Neural progenitor cell (in vitro differentiated cells): ENCODE measurements at regions not wholly inside any gene's neighbourhood (a gene's known extent, or its start where the extent isn't known, plus 50 kb on each side); places are given as distances from the start of the nearest gene placed in this dataset.

Experiments used
- DNase-seq: peaks from one replicate; pipeline ENCODE4 v3.0.0-alpha.2; 2016; ENCODE audit warnings: low spot score
- H2AFZ ChIP-seq: fragments of 200-600 bp; sonication (generic); replicated peaks from 2 replicates; pipeline ENCODE4 v1.6.1; 2016; ENCODE audit warnings: antibody characterized with exemption
- H3F3A ChIP-seq: fragments of 200-600 bp; sonication (generic); 2 replicates; pipeline ENCODE4 v1.6.1; 2016; ENCODE audit warnings: antibody characterized with exemption, low read depth
- H3K27ac ChIP-seq: fragments of 200-600 bp; sonication (generic); 2 replicates; pipeline ENCODE4 v1.5.1; 2016; ENCODE audit warnings: mild to moderate bottlenecking
- H3K27me3 ChIP-seq: fragments of 200-600 bp; sonication (generic); 2 replicates; pipeline ENCODE4 v1.6.1; 2016; ENCODE audit warnings: mild to moderate bottlenecking, moderate library complexity
- H3K36me3 ChIP-seq: fragments of 200-600 bp; sonication (generic); 2 replicates; pipeline ENCODE4 v1.5.1; 2016
- H3K4me1 ChIP-seq: fragments of 200-600 bp; sonication (generic); 2 replicates; pipeline ENCODE4 v1.6.1; 2016; ENCODE audit warnings: mixed run types
- H3K4me2 ChIP-seq: fragments of 200-600 bp; sonication (generic); 2 replicates; pipeline ENCODE4 v1.6.1; 2016
- H3K4me3 ChIP-seq: fragments of 200-600 bp; sonication (generic); 2 replicates; pipeline ENCODE4 v1.5.1; 2016
- H3K79me2 ChIP-seq: fragments of 200-600 bp; sonication (generic); 2 replicates; pipeline ENCODE4 v1.6.1; 2016; ENCODE audit warnings: low read depth
- H3K9ac ChIP-seq: fragments of 200-600 bp; sonication (generic); 2 replicates; pipeline ENCODE4 v1.6.1; 2016
- H3K9me3 ChIP-seq: fragments of 200-600 bp; sonication (generic); 2 replicates; pipeline ENCODE4 v1.5.1; 2016; ENCODE audit warnings: low read depth
- H4K20me1 ChIP-seq: fragments of 200-600 bp; sonication (generic); 2 replicates; pipeline ENCODE4 v1.6.1; 2016; ENCODE audit warnings: low read depth
- H3K27ac Mint-ChIP-seq: 3 replicates; pipeline ENCODE4 v1.8.0; 2021; ENCODE audit warnings: mixed read lengths
- H3K27me3 Mint-ChIP-seq: 2 replicates; pipeline ENCODE4 v1.8.0; 2022; ENCODE audit warnings: low read depth, mild to moderate bottlenecking, inconsistent platforms, moderate library complexity, mixed read lengths; ENCODE audit not compliant: insufficient read depth
- H3K36me3 Mint-ChIP-seq: 3 replicates; pipeline ENCODE4 v1.8.0; 2021; ENCODE audit warnings: mixed read lengths
- H3K4me1 Mint-ChIP-seq: 3 replicates; pipeline ENCODE4 v1.8.0; 2021; ENCODE audit warnings: mixed read lengths
- H3K4me3 Mint-ChIP-seq: 3 replicates; pipeline ENCODE4 v1.8.0; 2021; ENCODE audit warnings: mild to moderate bottlenecking, moderate library complexity, mixed read lengths
- H3K9me3 Mint-ChIP-seq: 3 replicates; pipeline ENCODE4 v1.8.0; 2020; ENCODE audit warnings: mixed read lengths
- EZH2 ChIP-seq: fragments of 200-600 bp; sonication (generic); IDR thresholded peaks from 2 replicates; pipeline ENCODE4 v1.6.1; 2017; ENCODE audit warnings: antibody characterized with exemption, mild to moderate bottlenecking, moderate library complexity
- EZH2phosphoT487 ChIP-seq: fragments of 200-600 bp; sonication (generic); IDR thresholded peaks from 2 replicates; pipeline ENCODE4 v1.6.1; 2017; ENCODE audit warnings: antibody characterized with exemption
- TF ChIP-seq, protein P1 (sequence below): fragments of 200-600 bp; sonication (generic); IDR thresholded peaks from 2 replicates; pipeline ENCODE4 v1.5.1; 2017; ENCODE audit warnings: antibody characterized with exemption, mild to moderate bottlenecking

DNA sequence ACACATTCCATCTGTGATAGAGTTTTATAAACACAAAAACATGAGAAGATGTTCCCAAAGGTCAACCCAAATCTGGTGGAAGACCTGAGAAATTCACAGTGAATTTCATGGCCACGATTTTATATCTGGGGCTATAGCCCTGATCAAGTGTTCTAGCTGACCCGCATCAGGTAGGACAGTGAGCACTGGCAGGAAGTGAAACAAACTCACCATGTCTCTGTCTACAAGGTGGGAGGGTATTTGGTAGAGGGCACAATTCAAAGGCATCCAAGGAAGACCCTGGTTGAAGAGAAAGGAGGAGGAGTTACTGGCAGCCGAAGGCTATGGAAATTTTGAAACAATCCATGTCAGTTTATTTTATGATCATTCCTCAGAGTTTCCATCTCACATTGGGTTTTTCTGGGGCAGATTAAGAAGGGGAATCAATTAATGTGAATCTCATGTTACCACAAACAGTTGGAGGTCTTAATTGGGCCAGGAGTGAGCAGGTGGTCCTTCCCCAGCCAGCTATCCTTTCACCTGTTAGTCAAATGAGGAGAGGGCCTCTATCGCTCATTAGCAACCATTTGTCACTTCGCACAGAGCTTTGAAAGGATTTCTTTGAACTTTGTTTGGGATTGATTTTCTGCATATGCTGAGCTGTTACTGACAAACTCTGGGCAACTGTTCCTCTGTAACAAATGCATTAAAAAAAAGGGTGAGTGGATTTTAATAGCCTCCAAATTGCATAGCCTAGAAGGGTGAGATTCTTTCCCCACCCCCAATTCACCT lies 612.0 kb upstream of the CLINT1 start:
- peak overlapping the region; percentile 10 for H2AFZ ChIP-seq
- peaks cover 3% of the 10 kb centered on the region for H3K4me1 ChIP-seq
- no peaks in the 10 kb centered on the region for H3K9me3 Mint-ChIP-seq
- no peak for TF ChIP-seq EZH2
- no peak for TF ChIP-seq EZH2phosphoT487
- TF ChIP-seq, protein P1, sequence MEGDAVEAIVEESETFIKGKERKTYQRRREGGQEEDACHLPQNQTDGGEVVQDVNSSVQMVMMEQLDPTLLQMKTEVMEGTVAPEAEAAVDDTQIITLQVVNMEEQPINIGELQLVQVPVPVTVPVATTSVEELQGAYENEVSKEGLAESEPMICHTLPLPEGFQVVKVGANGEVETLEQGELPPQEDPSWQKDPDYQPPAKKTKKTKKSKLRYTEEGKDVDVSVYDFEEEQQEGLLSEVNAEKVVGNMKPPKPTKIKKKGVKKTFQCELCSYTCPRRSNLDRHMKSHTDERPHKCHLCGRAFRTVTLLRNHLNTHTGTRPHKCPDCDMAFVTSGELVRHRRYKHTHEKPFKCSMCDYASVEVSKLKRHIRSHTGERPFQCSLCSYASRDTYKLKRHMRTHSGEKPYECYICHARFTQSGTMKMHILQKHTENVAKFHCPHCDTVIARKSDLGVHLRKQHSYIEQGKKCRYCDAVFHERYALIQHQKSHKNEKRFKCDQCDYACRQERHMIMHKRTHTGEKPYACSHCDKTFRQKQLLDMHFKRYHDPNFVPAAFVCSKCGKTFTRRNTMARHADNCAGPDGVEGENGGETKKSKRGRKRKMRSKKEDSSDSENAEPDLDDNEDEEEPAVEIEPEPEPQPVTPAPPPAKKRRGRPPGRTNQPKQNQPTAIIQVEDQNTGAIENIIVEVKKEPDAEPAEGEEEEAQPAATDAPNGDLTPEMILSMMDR = no peak
- H3K27me3 ChIP-seq = no peaks in the 10 kb centered on the region
- no peaks in the 10 kb centered on the region for H3F3A ChIP-seq
- H3K36me3 Mint-ChIP-seq = peaks cover 2% of the 10 kb centered on the region
- H3K9me3 ChIP-seq = no peaks in the 10 kb centered on the region
- no peaks in the 10 kb centered on the region for H4K20me1 ChIP-seq
- no peaks in the 10 kb centered on the region for H3K79me2 ChIP-seq
- no peak for DNase-seq
- no peak overlapping the region for H3K4me3 ChIP-seq
- no peak overlapping the region for H3K27ac Mint-ChIP-seq
- peaks cover 4% of the 10 kb centered on the region for H3K27me3 Mint-ChIP-seq
- no peak overlapping the region for H3K27ac ChIP-seq
- no peak overlapping the region for H3K9ac ChIP-seq
- H3K36me3 ChIP-seq = no peaks in the 10 kb centered on the region
- H3K4me1 Mint-ChIP-seq = peaks cover 3% of the 10 kb centered on the region
- H3K4me2 ChIP-seq = no peak overlapping the region
- no peak overlapping the region for H3K4me3 Mint-ChIP-seq

DNA sequence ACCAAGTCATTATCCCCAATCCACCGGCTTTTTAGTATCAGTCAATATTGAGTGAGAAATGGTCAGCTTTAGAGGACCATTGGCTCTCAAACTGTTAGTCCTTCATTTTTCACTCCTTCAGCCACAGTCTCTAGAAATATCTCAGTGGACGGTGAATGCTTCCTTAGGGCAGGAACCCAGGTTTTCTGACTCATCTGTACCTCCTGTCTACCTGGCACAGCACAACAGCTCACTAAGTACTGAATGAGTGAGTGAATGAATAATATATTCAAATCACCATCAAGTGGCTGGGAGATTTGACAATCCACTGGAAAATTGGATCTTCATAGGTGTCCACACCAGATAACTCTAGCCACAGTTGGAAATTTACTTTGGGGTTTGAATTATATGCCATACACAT lies 609.5 kb upstream of the CLINT1 start:
- no peak for DNase-seq

DNA sequence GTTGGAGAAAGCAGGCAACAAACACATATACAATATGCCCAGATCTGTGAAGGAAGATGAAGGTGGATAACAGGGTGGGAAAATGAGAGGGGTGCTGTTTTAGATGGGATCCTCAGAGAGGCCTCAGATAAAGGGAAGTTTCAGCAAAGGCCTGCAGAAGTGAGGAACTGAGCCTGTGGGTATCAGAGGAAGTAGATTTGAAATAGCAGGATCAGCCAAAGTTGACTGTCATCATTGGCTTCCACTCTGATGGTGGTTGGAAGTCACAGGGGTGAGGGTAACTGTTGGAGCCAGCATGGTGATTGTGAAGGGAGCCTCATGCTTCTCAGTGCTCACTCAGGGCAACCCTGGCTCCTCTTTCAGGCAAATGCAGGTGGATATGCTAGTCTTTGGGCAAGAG lies 607.2 kb upstream of the CLINT1 start:
- peaks cover 2% of the 10 kb centered on the region for H3K4me1 ChIP-seq
- H3K4me3 ChIP-seq = no peak overlapping the region
- Mint-ChIP-seq H3K9me3 (no peaks in the 10 kb centered on the region), H3K27ac (no peak overlapping the region), H3K27me3 (peaks cover 4% of the 10 kb centered on the region), H3K4me3 (no peak overlapping the region), H3K4me1 (no peaks in the 10 kb centered on the region), H3K36me3 (peaks cover 2% of the 10 kb centered on the region)
- no peaks in the 10 kb centered on the region for H4K20me1 ChIP-seq
- H3F3A ChIP-seq = no peaks in the 10 kb centered on the region
- no peak overlapping the region for H2AFZ ChIP-seq
- no peak overlapping the region for H3K27ac ChIP-seq
- no peaks in the 10 kb centered on the region for H3K79me2 ChIP-seq
- DNase-seq = no peak
- no peaks in the 10 kb centered on the region for H3K27me3 ChIP-seq
- no peaks in the 10 kb centered on the region for H3K9me3 ChIP-seq
- H3K4me2 ChIP-seq = no peak overlapping the region
- no peak overlapping the region for H3K9ac ChIP-seq
- no peaks in the 10 kb centered on the region for H3K36me3 ChIP-seq
- TF ChIP-seq, protein P1 = no peak
- no peak for TF ChIP-seq EZH2
- no peak for TF ChIP-seq EZH2phosphoT487

More for the DNA sequence above, 609.5 kb upstream of the CLINT1 start:
- Mint-ChIP-seq H3K9me3 (no peaks in the 10 kb centered on the region), H3K4me3 (no peak overlapping the region), H3K36me3 (peaks cover 2% of the 10 kb centered on the region), H3K27ac (no peak overlapping the region), H3K27me3 (peaks cover 4% of the 10 kb centered on the region), H3K4me1 (peaks cover 3% of the 10 kb centered on the region)
- no peaks in the 10 kb centered on the region for H4K20me1 ChIP-seq
- H2AFZ ChIP-seq = no peak overlapping the region
- H3K27me3 ChIP-seq = no peaks in the 10 kb centered on the region
- H3K4me3 ChIP-seq = no peak overlapping the region
- H3F3A ChIP-seq = no peaks in the 10 kb centered on the region
- no peak overlapping the region for H3K4me2 ChIP-seq
- no peaks in the 10 kb centered on the region for H3K79me2 ChIP-seq
- H3K4me1 ChIP-seq = peaks cover 3% of the 10 kb centered on the region
- H3K9me3 ChIP-seq = no peaks in the 10 kb centered on the region
- no peak overlapping the region for H3K27ac ChIP-seq
- TF ChIP-seq EZH2phosphoT487 = no peak
- TF ChIP-seq, protein P1 = no peak
- no peak for TF ChIP-seq EZH2
- H3K36me3 ChIP-seq = no peaks in the 10 kb centered on the region
- H3K9ac ChIP-seq = no peak overlapping the region
